NCI-H345 treated with DMSO at 0.1 percent for 48 hours (cell line): ENCODE measurements at regions not wholly inside any gene's neighbourhood (a gene's known extent, or its start where the extent isn't known, plus 50 kb on each side); places are given as distances from the start of the nearest gene placed in this dataset.

Experiments
- DNase-seq: peaks from one replicate; lab custom pipeline; 2025; ENCODE audit not compliant: unreplicated experiment; lab: John Stamatoyannopoulos, UW

DNA sequence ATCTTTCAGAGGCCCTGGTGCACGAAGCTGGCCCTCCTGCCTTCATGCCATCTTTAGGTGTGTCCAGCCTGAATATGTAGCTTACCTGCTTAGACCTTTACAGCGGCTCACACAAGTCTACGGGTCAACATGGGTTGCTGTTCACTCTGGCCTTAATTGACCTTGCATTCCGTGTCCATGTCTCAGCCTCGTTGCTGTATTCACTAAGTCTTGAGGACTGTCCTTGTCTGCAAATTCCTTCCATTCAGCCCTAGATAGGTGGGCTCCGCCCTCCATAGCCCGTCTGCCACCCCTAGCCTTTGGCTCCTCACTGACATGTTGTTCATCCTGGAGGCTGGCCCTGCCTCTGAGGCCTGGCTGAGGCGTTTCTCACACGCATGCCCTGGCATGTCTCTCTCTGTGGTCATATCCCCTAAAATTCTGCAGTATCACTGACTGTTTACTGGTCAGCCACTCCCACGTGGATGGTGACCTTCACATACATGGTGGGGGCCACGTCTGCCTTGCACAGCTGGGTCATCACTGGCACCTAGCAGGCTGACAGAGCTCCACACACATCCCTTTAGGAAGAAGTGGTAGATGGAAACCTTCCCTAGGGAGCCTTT, 394.1 kb upstream of the MKI67 start:
- no peak for DNase-seq

DNA sequence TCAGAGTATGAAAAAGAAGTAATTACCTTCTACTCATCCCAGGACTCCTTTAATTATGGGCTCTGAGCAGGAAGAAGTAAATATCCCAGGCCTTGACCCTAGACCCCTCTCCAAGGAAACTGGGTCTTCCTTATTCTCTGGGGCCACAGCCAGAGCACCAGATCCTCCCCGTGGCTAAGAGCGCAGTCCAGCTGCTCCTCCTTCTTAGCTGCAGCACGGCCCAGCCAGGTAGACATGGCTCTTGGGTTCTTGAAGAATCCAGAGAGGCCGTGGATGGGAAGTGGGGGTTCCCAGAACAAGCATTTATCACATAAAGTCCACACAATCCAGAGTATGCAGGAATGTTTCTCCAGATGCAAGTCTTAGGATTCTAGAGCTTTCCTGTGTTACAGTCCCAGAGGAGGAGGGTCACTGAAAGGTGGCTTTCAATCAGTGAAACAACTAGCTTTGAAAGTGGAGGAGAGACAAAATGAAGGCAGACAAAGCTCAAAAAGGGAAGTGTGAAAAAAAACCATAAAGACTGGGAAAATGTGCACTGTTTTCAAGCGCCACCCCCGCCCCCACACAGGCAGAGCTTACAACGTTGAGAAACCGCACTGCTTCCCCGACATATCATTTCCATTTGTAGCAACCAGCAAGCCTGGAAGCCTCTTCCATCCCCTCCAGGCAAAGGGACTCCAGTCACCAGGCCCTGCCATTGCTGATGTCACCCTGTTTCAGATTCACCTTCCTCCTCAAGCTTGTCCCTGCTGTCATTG, 396.5 kb upstream of the MKI67 start:
- no peak for DNase-seq

DNA sequence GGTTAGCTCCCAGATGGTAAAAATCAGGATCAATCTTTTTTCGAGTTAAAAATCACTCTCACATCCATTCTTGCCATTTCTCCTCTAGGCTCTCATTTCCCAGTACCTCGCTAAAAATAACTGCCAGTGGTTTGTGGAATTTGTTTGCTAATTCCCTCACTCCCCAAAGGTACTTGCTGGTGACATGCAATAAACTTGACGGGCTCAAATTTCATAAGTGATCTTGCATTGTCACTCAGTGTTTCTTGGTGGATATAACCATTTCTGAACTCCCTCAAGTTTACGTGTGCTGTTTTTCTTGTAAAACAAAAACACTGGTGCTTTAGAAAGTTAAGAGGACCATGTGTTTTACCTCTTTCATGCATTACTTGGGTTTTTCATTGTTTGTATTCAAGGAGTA, 399.2 kb upstream of the MKI67 start:
- no peak for DNase-seq

DNA sequence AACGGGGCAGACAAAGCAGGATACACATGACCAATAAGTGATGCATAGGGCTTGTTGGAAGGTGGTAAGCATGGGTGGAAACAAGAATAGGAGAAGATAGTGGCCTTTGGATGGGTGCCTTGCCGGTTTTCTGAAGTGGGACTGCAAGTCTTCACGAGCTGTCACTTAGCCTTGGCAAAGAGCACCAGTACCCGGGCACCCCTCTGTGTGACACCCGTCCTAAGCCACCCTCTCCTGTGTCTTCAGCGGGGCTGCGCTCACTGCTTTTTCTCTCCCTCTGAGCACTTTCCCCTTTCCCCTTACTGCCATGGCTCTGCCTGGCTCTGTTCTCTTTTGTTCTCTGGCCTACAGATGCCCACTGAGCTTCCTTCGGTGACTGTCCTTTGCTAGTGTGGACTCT, 399.7 kb upstream of the MKI67 start:
- DNase-seq: no peak

DNA sequence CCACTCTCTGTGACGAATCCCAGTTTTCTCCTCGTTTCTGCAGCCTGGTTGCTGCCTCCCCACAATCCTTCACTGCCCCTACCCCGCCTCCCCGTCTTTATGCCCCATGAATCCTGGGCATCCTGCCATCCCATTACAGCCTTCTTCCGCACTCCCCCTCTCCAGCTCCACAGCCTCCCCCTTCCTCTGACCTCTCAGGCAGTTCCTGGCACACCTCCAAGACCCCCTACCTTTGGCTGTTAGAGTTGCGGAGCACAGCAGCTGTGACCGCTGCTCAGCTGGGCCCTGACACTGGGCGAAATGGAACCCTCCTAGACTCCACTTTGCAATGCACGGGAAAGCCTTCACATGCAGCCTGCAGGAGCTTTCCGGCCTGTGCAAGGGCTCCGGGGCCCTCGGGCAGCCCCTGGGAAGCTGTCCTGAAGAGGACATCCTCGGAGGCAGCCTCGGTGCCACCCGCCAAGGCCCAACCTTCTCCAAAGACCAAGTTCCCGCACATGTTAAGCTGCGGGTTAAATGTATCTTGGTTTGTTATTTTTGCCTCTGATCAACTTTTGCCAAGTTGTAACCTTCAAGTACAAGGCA, 400.7 kb upstream of the MKI67 start:
- peak; percentile 82 for DNase-seq

DNA sequence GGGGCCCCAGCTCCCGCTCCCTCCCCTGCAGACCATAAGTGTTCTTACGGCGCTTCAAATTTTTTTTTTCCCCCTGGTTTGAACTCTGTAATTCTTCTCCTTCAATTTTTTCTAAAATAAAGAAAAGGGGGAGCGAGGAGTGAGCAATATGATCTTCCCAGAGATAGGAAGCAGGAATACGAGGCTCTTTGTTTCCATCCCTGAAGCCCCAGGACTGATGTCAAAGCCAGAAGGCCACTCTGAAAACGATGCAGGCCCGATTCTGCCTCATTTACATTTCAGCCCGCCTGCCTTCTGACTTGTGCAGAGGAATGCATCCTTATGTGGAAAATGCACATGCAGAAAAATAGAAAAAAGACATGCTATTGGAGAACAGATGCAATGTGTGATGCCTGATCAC, 401.5 kb upstream of the MKI67 start:
- no peak for DNase-seq

DNA sequence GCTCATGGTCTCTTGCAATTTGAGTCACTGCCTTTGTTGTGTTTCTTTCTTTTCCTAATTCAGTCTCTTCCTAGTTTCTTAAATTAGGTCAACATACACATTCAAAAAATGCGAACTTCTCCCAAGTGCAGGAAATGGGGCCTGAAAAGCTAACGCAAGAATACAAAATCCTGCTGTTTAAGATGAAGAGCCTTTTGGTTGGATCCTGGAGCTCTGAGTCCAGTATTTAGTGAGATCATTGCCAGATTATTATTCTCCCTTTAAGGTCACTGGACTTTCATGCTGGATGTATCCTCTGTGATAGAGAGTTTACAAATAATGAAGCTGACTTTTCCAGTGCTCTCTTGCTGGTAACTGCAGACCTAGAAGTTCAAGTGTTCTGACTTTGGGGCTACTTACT, 401.9 kb upstream of the MKI67 start:
- no peak for DNase-seq

DNA sequence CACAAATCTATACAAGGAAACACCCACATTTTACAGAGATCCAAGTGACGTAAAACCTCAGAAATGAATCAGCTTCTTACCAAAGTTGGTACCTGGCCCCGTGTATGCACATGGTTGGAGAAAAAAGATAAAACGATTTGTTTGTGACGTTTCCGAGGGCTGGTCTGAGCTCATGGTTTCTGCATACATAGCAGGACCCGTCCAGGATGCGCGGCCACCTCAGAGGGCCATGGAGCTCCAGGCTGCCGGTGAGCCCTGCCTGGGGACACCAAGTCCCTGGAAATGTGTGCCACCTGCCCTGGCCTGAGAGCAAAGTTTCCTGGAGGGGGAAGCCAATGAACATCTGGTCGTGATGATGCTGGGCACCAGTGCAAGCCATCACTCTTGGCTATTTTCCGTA, 402.6 kb upstream of the MKI67 start:
- DNase-seq: no peak

DNA sequence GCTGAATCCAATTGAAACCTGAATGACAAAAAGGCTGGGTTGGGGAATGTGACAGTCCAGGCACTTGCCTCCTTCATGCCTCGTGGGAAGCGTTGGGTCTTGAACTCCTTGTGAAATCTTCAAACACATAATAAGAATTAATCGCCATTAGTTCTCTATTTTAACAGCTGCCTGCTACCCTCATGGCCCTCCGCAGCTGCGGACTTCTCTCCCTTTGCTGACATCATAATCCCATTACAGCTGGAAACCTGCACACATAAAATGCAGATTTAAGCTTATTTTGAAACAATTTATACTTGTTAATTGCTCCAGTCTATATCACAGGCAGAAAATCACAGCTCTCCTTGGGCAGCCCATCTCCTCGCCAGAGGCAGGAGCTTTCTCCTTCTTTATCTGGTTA, 403.0 kb upstream of the MKI67 start:
- DNase-seq: no peak

DNA sequence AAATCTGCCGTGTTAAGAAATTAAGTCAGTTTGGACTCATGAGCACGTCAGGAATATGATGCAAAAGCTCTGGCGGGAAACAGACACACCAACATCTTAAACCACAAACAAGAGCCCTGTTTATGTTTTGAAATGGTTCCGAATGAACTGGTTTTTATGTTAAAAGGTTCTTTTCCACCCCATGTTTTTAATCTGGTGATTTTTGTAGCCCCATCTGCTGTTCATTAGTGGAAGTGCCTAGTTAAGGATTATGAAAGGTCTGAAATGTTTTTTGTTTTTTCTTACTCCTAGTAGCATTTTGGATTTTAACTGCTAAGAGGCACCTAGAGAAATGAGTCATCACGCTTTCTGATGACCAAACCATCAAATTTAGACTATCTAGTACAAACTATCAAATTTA, 404.1 kb upstream of the MKI67 start:
- DNase-seq: no peak

DNA sequence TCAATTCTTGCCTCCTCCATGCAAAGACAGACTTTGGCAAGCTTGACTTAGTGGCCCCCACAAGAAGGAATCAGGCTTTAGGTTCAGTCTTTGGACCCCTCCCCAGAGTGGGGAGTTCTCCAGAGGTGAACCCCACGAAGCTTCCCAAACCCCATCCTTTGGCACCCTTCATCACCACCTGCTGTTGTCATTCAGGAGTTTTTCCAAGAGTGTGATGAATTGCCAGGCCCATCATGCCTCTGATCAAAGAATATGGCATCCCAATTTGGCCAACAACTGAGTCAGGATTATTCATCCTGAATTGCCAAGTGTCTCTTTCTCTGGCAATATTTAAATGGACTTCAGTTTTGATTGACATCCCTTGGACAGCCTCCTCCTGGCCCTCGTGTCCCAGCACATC, 404.7 kb upstream of the MKI67 start:
- DNase-seq: no peak

DNA sequence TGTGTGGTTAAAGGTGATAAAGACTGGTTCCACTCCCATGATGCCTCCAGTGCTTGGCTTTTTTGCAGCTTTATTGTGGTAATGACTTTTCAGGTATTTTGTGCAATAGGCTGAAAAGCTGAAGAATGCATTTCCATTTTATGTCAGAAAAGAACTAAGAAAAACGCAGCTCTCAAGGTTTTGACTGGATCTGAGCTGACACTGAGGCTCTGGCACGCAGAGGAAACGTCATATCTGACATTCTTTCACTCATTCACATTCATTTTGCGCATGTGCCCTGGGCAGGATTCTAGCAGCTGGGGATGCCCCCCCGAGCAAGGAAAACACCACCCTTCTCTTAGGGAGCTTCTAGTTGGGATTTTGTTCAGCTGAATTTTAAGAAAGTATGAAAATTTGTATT, 408.5 kb upstream of the MKI67 start:
- no peak for DNase-seq

DNA sequence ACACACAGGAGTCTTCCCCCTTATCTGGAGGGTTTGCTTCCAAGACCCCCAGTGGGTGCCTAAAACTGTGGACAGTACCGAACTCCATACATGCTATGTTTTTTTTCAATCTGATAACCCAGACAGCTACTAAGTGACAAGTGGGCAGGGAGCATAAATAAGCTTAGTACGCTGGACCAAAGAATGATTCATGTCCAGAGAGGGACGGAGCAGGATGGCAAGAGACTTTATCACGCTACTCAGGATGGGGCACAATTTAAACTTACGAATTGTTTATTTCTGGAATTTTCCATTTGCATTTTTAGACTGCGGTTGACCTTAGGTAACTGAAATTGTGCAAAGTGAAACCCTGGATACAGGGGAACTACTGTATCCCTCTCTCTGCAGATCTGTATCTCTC, 410.0 kb upstream of the MKI67 start:
- no peak for DNase-seq

DNA sequence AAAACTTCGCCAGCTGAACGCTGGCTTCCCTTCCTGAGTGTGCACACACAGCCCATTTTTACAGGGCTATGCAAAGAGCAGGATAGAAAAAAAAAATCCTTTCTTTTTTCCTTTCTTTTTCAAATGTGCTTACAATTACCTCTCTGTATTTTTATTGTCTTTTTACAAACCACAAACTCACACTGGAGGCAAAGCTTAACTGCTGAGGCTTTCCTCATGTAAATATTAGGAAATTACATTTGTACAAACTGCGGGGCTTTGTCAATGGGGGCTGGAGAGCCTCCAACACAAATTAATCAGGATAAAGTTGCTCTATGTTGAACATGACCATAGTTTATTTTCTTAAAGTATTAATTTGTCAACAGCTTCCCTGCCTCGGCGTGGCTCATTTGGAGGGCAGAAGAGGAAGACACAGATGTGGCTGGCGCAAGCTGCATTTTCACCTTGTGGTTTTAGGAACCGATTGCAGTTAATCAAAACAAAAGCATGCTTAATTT, 411.7 kb upstream of the MKI67 start:
- DNase-seq: no peak

DNA sequence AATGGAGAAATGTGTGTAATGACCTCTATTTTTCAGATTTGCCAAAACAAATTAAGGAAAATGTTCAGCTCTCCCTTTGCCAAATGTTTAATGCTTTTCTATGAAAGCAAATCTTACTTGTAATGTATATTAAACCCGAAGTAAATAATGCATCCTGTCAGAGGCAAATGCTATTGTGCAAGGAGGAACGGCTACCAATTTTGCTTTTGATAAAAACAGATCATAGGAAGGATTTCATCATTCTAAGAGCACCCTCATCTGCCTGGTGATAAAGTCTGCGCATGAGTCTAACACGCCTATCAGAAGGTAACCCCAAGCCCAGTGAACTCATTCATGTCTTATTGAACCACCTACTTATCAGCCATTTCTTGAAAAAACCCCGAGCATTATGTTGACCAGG, 412.4 kb upstream of the MKI67 start:
- DNase-seq: no peak

DNA sequence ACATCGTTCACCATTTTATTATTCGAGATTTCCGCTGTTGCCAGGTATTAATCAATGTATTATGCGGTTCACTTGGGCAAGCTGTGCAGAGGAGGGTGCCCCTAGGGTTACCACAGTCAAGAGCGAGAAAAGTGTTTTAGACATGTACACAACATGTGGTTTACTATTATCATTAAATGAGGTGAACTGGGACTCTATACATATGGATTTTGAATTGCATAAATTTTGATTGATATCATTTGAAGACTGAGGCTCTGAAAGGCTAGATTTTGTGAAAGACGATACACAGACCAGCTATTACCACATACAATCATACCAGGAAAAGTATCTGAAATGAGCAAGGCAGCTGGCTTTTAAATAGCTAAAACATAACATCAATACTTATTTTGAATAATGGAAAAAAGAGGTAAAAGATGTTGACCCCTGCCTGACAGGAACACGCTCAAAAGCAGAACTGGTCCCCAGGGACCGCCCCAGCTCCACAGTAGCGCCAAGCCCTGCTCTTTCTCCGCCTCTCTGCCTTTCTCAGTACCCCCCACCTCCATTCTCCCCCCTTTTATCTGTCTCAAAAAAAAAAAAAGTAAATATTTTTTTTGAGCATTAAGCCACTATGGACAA, 413.4 kb upstream of the MKI67 start:
- DNase-seq: no peak

DNA sequence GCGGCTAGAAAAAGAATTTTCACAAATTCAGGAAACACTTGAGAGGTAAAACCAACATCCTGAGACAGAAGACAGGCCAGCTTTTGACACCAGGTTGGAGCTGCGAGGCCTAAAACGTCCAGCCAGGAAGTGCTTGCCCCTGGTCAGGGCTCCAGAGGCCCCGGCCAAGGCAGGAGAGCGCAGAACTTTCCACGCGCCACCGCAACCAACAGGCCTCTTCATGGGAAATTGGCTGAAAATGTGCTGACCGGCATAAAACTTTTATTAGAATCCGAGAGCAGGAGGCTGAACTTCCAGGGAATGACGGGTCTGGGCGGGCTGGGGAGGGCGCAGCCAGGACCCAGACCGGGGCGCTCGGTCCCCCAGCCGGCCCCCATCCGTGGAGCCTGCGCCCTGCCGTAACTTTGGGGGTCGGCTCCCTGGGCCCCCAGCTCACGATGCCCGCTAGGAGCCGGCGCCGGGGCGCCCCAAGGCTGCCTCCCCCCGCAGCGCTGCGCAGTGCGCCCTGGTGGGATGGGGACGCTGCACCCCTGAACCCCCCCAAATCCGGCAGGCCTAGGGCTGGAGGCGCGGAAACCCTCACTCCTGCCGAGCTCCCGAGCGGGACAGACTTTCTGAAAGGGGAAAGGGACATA, 414.0 kb upstream of the MKI67 start:
- no peak for DNase-seq

DNA sequence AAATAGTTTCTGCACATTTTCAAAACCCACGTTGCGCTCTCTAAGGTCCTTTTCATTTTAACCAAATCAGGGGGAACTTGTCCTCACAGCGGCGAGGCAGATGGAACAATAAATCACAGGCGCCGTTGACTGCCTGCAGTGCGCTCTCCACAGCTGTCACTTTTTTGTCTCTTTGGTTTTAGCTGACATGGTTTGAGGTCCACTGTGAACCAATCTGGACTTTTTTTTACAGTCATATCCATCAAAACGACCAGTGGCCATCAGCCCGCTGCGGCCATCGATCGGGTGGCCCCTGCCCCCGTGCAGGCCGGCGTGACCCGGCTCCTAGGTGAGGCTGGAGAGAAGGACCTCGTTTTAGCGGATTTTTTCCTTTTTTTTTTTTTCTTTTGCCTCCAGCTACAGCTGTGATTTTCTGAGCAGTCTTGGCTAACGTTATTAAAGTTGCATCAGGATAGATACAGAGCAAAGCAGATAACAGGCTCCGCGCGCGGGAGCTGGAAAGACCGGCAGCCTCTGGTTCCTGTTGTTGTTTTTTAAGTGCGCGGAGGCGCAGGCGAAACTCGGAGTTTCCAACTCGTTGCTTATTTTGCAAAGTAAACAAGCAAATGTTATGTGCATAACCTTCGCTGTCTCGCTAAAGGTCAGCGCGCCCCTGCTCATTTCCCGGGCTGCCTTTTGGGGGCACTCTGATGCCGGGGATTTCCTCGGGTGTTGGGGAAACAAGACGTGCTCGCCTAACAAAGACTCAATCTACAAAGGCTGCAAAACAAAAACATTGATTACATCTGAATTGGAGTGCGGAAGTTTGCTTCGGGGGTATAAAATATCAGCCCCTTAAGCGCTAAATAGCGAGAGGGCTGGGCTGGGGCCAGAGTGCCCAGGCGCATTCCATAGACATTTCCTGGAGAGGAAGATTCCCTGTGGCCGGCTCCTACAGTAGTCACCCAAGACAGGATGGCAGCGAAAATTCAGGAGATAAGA, 414.8 kb upstream of the MKI67 start:
- DNase-seq: no peak

DNA sequence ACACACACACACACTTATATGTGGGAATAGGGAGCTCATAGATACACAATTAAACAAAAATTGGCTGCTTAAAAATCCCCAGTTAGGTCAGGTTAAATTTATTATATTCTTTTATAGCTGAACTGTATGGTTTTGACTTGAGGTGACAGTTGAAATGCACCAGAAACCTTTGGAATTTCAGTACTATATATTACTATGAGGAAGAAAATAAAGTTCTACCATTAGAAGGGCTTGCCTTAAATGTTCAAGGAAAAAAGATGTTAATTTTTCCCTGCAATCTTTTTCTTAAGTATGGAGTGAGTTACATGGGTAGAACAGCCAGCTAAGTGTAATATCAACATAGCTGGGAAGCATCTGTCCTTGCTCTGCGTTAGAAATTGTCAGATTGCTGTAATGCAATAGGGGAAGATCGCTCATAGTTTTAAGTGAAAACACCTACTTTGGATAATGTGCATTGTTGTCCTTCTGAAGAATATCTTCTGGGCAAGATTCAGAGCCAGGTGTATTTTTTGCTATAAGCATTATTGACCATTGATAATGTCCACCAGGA, 415.8 kb upstream of the MKI67 start:
- DNase-seq: no peak

DNA sequence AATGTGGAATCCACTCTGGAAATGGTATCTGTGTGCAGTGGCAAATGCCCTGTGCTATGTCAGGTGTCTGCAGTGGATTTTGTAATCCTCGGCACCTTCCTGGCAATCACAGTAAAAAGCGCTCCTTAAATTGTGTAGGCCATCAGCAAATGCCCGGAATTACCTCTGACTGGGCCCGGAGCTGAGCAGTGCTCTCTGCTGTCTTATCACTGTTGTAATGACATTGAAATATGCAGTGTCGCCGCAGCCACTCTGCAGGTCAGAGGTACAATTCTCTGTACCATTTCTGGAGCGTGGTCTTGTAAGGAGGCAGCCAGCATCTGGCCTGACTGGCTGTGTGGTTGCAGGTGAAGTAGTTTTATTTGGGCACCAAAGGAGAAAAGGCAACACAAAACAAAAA, 416.4 kb upstream of the MKI67 start:
- DNase-seq: no peak
